GM12872 (cell line): ENCODE measurements at regions not wholly inside any gene's neighbourhood (a gene's known extent, or its start where the extent isn't known, plus 50 kb on each side); places are given as distances from the start of the nearest gene placed in this dataset.

Source experiments
- CTCF ChIP-seq: IDR thresholded peaks from 3 replicates; pipeline ENCODE4 v1.5.1; 2011; ENCODE audit warnings: low read depth, mild to moderate bottlenecking, low read length, moderate library complexity; ENCODE audit not compliant: insufficient read depth

- TF ChIP-seq CTCF: no peak
These were observed 1196.8 kb upstream of the PHF14 start for GRCh38 chr7:9776900-9777299.

- TF ChIP-seq CTCF: no peak
These were observed 1195.3 kb upstream of the PHF14 start for GRCh38 chr7:9778367-9778766.

- no peak for TF ChIP-seq CTCF
These were observed 1192.0 kb upstream of the PHF14 start for GRCh38 chr7:9781710-9782109.

GRCh38 chr7:9782275-9782674 lies 1191.4 kb upstream of the PHF14 start:
- TF ChIP-seq CTCF: no peak

GRCh38 chr7:9785211-9785610 lies 1188.5 kb upstream of the PHF14 start:
- no peak for TF ChIP-seq CTCF

- TF ChIP-seq CTCF: no peak
These were observed 1177.4 kb upstream of the PHF14 start for GRCh38 chr7:9796241-9796640.

GRCh38 chr7:9822458-9823290 lies 1151.0 kb upstream of the PHF14 start:
- no peak for TF ChIP-seq CTCF
